NCI-H524 treated with DMSO at 0.1 percent for 48 hours (cell line): ENCODE measurements at regions not wholly inside any gene's neighbourhood (a gene's known extent, or its start where the extent isn't known, plus 50 kb on each side); places are given as distances from the start of the nearest gene placed in this dataset.

Source experiments
- DNase-seq: peaks from one replicate; lab custom pipeline; 2025; lab: John Stamatoyannopoulos, UW

DNA sequence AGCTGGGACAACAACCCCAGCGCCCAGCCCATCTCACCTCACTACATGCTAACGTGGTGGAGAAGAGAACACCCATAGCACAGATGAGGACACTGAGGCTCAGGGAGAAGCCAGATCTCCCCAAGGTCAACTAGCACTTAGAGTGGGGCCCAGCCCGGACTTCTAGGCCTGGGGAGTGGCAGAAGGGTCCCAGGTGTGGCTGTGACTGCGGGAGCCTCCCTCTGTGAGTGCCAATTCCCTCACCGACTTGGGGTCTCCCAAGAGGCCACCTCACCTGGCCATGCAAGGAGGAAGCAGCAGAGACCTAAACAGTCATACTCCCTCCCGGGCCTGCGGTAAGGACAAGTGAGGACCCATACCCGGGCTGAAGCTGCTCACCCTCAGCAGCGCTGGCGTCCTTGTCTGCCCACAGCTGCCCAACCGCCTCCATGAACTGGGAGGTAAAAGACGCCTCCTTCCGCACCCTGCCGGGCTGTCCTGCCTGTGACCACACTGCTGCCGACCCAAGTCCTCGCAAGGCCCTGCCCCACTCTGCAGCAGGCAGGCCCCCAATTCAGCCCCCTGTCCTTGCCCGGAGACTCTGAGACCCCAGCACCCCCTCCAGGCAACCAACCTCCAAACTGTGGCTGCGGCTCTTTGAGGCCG is 93.2 kb upstream of the RTL6 start:
- no peak for DNase-seq

DNA sequence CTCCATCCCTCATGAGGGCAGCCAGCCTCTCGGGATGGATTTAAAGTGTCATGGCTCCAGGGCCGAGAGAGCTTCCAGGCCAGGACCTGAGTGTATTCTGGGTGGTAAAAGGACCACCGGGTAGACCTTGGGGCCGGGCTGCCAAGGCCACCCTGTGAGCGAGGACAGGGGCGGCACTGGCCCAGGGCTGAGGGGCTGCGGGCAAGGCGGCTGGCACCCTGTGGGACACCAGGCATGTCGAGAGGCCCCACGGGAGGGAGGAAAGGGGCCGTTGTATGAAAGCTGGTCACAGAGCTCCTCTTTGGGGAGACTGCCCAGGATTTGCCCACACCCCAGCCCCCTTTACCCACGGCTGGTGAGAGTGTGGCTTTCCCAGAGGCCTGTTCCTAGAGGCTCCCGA is 92.3 kb upstream of the RTL6 start:
- DNase-seq, result no peak

DNA sequence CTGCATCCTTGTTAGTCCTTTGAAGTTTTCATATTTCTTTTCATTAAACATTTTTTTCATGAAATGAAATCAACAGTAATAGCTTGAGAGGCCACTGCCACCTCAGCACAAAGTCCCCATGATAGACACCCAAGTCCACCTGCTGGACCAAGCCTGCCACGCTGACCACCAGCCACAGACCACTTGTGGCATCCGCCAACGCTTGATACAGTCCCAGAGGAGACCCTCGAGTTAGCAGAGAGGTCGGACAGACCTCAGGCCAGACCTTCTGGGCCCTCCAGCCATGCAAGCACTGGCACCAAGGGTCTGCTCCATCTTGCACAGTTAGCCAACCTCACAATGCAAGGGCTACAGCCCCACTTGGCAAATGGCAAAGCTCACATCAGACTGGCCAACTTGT is 91.8 kb upstream of the RTL6 start:
- no peak for DNase-seq

DNA sequence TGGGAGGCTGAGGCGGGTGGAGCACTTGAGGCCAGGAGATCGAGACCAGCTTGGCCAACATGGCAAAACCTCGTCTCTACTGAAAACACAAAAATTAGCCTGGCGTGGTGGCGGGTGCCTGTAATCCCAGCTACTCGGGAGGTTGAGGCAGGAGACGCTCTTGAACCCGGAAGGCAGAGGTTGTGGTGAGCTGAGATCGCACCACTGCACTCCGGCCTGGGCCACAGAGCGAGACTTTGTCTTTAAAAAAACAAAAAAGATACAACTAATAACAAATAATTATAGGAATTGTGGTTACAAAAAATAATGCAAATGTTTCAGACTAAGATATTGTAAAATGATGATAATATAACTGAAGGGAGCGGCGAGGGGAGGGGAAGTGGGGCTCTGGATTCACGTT is 90.3 kb upstream of the RTL6 start:
- no peak for DNase-seq

DNA sequence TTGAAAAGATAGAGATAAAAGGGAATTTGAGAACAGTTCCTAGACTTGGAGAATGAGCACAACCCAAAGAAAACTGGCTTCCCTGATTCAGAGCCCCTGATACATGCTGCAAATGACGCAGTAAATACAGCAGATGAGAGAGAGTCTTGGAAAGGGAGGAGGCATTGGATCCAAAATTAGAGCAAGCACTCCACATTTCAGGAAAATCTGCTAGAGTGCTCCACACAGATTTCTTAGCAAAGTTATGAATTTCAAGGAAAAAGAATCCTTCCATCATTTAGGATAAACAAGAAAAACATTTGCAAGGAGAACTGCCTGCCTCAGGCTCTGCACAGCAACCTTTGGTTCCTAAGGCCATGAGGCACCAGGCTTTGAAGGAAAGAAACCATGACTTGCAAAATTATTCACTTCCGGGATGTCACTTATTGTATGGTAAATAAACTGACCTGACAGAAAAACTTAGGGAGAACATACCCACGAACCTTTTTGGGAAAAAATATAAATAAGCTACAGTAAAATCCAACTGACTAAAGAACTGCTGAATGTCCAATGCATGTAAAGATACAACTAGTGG is 89.8 kb upstream of the RTL6 start:
- DNase-seq, result no peak

DNA sequence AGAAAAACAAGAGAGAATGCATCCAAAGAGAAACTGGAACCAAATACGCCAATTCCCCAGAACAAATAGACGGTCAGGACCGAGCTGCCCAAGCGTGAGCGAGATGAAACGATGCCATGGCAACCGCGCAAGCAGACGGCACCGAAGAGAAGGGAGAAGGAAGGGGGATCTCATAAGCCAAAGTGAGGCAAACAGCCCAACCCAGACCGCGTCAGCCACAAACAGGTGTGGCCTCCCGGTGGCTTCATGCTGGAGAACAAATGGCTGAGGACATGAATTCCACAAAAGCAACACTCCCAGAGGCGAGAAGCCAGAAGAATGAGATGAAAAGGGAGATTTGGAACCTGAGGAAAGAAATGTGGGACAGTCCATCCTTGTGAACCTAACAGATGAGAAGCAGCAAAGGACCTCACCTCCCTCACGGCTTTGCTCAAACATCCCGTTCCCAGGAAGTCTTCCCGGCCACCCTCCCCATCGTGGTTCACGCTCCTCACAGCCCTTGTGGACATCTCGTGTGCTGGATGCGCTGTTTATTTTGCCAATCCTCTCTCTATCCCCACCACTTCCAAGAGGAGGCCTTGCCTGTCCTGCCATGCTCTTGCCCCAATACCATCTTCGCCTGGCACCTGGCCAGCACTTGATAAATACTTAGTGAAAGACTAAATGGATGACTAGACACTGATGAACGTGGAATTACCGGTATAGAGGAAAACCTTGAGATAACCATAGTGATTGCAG is 89.1 kb upstream of the RTL6 start:
- DNase-seq, result no peak

DNA sequence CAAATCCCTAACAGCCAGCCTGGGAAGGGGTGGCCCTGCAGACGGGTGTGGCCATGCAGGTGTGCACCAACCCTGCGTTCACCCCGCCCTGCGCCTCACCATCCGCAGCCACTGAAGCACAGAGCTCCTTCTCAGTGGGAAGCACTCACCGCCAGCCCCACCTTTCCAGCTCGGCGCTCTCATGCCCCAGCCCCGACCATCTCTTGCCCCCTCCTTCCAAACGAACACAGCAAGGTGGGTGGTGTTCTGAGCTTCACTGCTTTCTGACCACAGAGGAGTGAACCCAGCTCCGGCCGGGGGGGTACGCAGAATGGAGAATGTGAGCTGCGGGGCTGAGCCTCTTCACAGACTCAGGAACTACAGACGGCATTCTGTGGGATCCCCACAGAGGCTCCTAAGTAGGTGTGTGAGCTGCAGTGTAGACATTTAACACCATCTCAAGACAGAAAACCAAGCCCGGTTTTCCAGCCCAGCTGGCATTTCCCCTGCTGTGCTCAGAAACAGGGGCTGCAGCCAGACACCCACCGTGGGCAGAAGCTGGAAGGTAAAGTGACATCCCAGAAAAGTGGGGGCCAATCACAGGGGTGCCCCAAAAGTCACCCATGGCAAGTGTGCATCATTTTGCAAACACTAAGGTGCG is 88.4 kb upstream of the RTL6 start:
- no peak for DNase-seq

DNA sequence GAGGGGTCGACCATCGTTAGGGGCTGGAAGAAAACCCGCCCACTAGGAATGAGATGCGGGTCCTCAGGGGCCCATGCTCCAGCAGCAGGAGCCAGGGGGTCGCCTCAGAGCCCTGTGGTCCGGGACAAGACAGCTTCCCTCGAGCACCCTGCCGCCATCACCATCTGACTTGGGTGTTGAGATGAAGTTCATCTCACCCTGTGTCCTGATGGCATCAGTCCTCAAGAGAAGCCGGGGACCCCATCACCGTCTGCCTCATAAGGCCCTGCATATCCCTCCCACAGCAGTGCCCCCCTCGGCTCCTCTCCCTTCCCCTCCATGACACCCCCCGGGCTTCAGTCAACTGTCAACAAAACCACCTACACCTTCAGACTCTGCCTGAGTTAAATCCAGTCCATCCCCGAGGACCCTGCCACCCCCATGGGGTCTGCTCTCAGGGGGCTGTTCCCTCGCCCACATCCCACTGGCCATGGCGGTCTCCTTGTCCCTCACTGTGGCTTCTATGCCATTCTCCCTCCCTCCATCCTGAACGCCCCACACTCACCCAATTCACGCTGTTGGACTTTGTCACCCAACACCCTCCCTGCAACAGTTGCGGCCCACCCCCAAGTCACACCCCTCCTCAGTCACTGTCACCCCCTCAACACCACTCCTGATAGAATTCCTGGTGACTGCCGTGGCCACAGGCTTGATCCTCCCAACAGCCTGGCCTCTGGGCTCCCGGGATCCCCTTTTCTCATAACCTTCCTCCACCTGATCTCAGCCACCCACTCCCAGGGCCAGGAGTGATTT is 87.7 kb upstream of the RTL6 start:
- DNase-seq, result no peak

DNA sequence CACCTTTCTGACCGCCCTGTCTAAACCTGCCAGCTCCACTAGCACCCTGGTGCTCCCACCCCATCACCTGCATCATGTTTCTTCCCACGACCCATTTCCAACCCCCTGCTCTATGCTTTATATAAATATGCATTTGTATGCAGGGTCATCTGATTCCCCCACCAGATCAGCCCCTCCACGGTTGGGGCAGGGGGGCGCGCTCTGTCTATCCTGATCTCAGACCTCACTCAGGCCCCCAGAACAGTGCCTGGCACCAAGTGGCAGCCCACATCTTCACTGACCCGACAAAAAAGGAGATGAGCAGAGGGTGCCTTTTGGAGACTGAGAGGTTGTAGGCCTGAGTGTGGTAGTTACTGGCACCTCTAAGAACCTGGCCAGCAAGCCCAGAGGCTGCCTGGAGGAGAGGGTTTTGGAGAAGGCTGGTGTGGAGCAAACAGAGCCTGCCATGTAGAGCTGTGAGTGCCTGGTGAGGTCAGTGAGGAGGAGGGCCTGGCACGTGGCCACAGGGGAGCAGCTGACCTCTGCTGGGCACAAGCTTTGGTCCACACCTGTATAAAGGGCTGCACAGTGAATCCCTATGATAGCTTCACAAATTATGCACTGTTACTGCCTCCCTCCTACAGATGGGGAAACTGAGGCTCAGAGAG is 86.3 kb upstream of the RTL6 start:
- DNase-seq, result no peak

DNA sequence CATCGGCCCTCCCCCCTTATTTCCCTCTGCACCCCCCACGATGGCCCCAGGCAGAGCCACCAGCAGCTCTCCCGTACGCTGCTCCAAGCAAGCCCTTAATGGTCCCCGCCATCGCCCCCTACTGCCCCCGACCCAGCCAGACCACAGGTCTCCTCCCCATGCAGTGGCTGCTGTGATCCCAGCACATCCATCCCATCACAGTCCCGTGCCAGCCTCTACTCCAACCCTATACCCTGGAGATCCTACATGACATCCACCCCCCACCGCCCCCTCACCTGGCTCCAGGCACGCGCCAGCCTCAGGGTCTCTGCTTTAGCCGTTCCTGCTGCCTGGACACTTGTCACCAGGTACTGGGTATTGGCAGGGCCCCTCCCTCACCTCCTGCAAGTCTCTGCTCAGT is 85.8 kb upstream of the RTL6 start:
- DNase-seq, result no peak

DNA sequence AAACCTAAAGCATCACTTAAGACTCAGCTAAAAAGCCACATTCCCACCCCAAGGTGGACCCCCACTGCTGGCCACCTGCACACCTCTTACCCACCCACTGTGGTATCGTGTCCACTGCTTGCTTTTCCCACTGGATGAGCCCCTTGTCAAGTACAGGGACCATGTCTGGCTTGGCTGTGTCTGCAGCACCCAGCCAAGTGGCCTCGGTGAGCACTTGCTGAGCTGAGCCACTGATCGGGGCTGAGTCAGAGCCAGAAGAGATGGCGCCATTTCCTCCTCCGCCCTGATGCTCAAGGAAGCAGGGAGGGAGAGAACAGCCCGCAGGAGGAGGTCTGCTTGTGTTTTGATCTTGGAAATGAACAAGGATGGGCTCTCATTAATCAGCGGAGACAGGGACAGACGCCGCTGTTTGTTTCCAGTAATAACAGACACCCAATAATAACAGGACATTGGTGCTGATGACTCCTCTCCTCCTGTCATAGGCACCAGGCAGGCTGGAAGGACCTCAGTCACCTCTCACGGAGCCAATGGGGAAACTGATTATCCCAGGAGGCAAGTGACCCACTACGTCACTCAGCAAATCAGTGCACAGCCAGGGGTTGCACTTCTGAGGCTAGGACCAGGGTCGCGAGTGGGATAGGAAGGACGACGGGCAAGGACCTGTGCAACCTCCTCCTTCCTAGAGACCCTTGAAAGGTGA is 85.2 kb upstream of the RTL6 start:
- no peak for DNase-seq

DNA sequence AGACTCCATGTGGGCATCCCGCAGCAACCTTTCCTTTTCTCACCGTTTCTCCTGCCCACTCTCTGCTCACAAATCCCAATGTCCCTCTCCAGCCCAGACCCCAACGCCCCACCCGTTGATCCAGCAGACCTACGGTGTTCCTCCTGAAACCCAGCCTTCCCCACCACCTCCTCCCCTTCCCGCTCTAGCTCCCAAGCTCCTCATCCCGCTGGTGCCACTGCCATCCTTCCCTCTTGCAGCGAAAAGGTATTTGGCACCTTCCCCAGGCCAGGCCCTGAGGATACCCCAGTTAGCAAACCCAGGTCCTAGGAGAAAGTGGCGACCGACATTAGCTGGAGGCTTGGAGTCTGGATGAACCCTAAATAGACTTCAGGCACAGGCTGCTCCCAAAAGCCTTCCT is 84.0 kb upstream of the RTL6 start:
- DNase-seq, result no peak

DNA sequence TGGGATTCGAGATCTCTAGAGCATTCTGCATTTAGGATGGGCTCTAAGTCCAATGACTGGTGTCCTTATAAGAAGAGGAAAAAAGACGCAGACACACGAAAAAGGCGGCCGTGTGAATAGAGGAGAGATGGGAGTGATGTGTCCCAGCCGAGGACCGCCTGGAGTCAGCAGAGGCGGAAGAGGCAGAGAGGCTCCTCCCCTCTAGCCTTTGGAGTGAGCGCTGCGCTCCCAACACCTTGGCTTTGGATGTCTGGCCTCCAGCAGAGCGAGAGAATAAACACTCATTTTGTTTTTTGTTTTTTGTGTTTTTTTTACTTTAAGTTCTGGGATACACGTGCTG is 83.0 kb upstream of the RTL6 start:
- DNase-seq, result no peak

DNA sequence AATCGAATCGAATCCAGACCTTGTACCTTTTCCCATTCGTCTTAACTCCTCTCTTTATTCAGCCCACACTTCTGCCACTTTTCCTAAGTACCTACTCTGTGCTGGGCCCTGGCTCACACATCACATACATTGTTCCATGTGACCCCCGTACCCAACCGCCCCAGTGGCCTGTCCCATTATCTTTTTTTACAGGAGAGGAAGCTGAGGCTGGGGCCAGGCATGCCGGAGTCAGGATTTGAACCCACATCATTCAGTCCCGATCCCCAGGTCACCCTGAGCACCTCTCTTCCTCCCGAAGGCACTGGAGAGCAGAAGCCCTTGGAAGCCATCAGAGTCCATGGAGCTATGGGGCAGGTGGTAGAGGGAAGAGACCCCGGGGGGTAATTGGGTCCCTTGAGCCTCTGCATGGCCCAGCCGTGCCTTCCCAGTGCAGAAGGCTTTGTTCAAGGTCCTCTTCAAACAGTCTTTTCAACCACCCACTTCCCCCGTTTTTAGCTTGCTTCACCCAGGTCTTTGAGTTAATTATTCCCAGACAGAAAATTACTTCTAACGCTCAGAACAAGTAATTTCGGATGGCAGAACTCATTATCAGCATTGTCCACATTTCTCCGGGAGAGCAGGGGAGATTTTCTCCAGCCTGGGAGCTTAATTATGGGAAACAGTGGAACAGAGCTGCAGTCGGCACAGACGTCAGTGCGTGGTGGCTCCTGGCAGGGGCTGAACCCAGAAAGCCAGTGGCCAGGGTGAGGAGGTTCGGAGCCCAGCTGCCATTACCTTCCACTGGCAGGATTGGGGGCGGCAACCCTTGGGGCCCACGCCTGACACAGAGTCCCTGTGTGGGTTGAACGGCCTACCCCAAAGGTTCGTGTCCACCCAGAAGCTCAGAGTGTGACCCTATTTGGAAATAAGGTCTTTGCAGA is 82.4 kb upstream of the RTL6 start:
- no peak for DNase-seq

DNA sequence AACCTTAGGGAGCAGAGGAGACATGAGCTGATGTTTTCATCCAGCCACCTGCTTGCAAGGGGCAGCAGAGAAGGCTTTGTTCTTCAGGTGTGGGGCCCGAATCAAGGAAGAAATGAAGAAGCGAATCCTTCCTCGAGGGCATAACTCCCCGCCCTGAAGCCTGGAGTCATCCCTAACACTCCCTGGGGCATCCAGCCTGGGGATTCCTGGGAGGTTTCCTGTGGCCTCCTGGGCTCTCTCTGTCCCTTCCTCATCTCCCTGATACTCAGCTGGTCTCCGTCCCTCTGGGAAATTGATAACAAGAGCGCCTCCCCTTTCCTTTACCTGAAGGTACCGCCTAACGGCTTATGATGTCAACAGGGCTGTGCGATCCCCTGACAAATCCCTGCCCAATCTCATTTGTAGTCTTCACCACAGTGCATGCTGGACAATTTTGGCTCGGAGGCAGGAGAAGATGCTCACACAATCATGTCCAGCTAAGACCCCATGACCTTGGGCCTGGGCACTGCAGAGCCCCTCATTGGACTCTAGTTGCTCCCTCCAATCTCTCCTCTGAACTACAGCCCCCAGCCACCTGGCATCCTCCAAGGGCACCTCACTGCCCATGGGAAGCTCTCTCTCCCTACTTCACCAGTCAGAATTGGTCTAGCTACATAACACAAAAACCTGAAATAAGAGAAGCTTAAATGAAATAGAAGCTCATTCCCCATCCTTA is 80.6 kb upstream of the RTL6 start:
- DNase-seq, result no peak

DNA sequence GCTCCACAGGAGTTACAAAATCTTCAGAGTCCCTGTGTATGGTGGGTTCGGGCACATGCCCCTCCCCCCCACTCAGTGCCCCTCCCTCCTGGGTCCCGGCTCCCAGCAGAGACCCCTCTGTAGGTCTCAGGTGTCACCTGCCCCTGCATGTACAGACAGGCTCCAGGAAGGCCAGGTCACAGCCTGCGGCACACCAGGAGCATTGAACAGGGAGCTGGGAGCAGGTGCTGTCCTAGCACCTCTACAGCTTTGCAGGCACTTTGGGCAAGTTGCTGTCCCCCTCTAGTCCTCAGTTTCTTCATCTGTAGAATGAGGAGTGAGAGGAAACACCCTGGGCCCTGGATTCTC is 80.1 kb upstream of the RTL6 start:
- DNase-seq, result no peak

DNA sequence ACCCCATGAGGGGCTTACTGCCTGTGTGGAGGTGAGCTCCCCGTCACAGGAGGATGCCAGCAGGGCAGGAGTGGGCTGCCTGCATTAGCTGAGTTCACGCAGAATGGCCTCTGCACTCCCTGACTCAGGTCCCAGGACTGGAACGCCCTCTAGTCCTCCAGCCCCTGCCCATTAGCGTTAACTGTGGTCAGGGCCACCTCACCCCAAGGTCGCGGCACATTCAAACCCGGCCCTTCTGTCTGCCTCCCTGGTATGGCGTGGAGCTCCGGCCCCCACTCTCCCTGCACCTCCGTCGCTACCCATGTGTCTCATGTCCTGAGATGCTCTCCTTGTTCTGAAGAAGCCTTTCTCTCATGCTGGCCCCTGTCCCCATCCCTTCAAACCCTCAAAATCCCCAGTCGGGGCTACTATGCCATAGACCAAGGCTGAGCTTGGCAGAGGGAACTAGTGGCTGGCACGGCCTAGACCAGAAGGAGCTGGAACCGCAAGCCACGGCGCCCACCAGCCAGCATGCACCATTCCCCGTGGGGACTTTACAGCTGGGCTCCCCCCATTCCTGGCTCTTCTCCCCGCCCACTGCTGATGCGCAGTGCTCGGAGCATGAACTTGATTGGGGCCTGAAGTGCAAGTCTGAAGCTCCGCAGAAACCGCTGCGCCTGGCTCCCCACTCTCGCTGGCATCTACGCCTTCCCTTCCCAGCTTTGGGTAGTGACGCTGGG is 79.5 kb upstream of the RTL6 start:
- no peak for DNase-seq

DNA sequence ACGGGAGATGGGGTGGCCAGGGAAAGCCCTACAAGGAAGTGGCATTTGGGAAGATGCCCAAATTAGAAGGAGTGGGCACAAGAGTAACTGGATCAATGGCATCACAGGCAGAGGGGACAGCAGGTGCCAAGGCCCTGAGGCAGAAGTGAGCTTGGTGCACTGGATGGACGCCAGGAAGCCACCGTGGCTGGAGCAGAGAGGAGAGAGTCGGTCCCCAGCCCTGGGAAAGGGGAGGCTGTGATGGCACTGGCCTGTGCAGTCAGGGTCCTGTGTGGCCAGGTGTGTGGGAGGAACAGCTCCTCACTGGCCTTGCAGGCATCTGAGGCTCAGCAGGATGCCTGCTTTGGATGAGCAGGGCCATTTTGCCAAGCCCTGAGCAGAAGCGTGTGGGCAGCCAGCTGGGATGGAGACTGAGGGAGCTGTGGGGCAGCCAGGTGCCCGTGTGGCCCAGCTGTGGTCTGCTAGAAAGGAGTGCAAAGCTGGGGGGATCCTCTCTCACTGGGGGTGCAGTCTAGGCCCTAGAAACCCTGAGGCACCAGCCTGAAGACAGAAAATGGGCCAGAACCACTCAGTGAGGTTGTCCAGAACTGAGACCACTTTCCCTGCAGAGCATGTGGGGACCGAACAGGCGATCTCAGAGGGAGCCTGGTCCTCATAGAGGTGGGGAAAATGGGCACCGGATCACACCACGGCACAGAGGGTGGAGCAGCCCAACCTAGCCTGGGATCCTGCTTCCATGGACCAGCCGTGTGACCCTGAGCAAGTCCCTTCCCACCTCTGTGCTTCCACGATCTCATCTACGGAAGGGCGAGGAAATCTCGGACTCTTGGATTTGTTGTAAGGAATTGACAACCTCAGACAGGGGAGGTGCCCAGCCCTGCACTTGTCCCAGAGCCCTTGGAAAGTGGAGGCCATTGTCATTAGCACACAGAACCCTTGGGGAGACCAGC is 78.6 kb upstream of the RTL6 start:
- DNase-seq, result no peak
